ENCODE measurements at regions not wholly inside any gene's neighbourhood (a gene's known extent, or its start where the extent isn't known, plus 50 kb on each side); places are given as distances from the start of the nearest gene placed in this dataset.
"Not testable (repeated sequence)": the region's sequence is repeated elsewhere in the genome, so short reads cannot be mapped to it uniquely, and the experiment has no call there.

- DNase-seq: no peak
Measured at GRCh38 chr10:30169342-30169741, 110.0 kb upstream of the JCAD start.

- no peak for DNase-seq
Measured at GRCh38 chr10:30166929-30167328, 107.5 kb upstream of the JCAD start.

- DNase-seq: not testable (repeated sequence)
Measured at GRCh38 chr10:30163410-30163809, 104.0 kb upstream of the JCAD start.

GRCh38 chr10:30162796-30163195 is 103.4 kb upstream of the JCAD start:
- not testable (repeated sequence) for DNase-seq

GRCh38 chr10:30160271-30160982 is 101.0 kb upstream of the JCAD start:
- no peak for DNase-seq

- DNase-seq: not testable (repeated sequence)
Measured at GRCh38 chr10:30159614-30160013, 100.2 kb upstream of the JCAD start.

- no peak for DNase-seq
Measured at GRCh38 chr10:30158325-30158960, 99.1 kb upstream of the JCAD start.

- DNase-seq: no peak
Measured at GRCh38 chr10:30155401-30155800, 96.0 kb upstream of the JCAD start.

- no peak for DNase-seq
Measured at GRCh38 chr10:30154561-30154960, 95.2 kb upstream of the JCAD start.

- no peak for DNase-seq
Measured at GRCh38 chr10:30154126-30154525, 94.7 kb upstream of the JCAD start.

GRCh38 chr10:30151581-30152389 is 92.4 kb upstream of the JCAD start:
- DNase-seq: no peak

GRCh38 chr10:30141423-30141822 is 82.0 kb upstream of the JCAD start:
- no peak for DNase-seq

- no peak for DNase-seq
Measured at GRCh38 chr10:30134171-30134945, 75.0 kb upstream of the JCAD start.

GRCh38 chr10:30133198-30133597 is 73.8 kb upstream of the JCAD start:
- DNase-seq: no peak

GRCh38 chr10:30131369-30131768 is 72.0 kb upstream of the JCAD start:
- DNase-seq: not testable (repeated sequence)

- DNase-seq: not testable (repeated sequence)
Measured at GRCh38 chr10:30129326-30129725, 69.9 kb upstream of the JCAD start.

GRCh38 chr10:30127120-30127541 is 67.7 kb upstream of the JCAD start:
- DNase-seq: no peak

GRCh38 chr10:30125496-30125895 is 66.1 kb upstream of the JCAD start:
- no peak for DNase-seq

- DNase-seq: no peak
Measured at GRCh38 chr10:30124704-30125103, 65.3 kb upstream of the JCAD start.

- no peak for DNase-seq
Measured at GRCh38 chr10:30121401-30121800, 62.0 kb upstream of the JCAD start.

GRCh38 chr10:30118590-30118989 is 59.2 kb upstream of the JCAD start:
- DNase-seq: no peak

- no peak for DNase-seq
Measured at GRCh38 chr10:30117812-30118501, 58.6 kb upstream of the JCAD start.
